GM23338 (cell line): ENCODE measurements at regions not wholly inside any gene's neighbourhood (a gene's known extent, or its start where the extent isn't known, plus 50 kb on each side); places are given as distances from the start of the nearest gene placed in this dataset.

Source experiments
- ATAC-seq: fragments of 200-7000 bp; cut with Tn5 transposase; 3 replicates; pipeline ENCODE4 v1.9.1; 2020
- DNase-seq: peaks from one replicate; pipeline ENCODE4 v3.0.0-alpha.2; 2015; ENCODE audit warnings: low spot score
- H2AFZ ChIP-seq: fragments of 200-600 bp; sonication (generic); 2 replicates; pipeline ENCODE4 v1.8.0; 2016; ENCODE audit warnings: antibody characterized with exemption, mild to moderate bottlenecking, moderate library complexity
- H3F3A ChIP-seq: fragments of 200-600 bp; sonication (generic); replicated peaks from 2 replicates; pipeline ENCODE4 v1.8.0; 2017; ENCODE audit warnings: antibody characterized with exemption, mixed run types, low read depth
- H3K27ac ChIP-seq: fragments of 200-600 bp; sonication (generic); 2 replicates; pipeline ENCODE4 v1.6.1; 2016; ENCODE audit warnings: low read depth
- H3K27me3 ChIP-seq: fragments of 200-600 bp; sonication (generic); 2 replicates; pipeline ENCODE4 v1.8.0; 2016; ENCODE audit warnings: mild to moderate bottlenecking, mixed run types, moderate library complexity; ENCODE audit not compliant: insufficient read depth
- H3K36me3 ChIP-seq: fragments of 200-600 bp; sonication (generic); 2 replicates; pipeline ENCODE4 v1.8.0; 2016; ENCODE audit warnings: mild to moderate bottlenecking; ENCODE audit not compliant: insufficient read depth
- H3K4me1 ChIP-seq: fragments of 200-600 bp; sonication (generic); 2 replicates; pipeline ENCODE4 v1.8.0; 2016; ENCODE audit warnings: mild to moderate bottlenecking, moderate library complexity; ENCODE audit not compliant: insufficient read depth
- H3K4me2 ChIP-seq: fragments of 200-600 bp; sonication (generic); 2 replicates; pipeline ENCODE4 v1.7.1; 2017; ENCODE audit warnings: mixed run types
- H3K4me3 ChIP-seq: fragments of 200-600 bp; sonication (generic); 2 replicates; pipeline ENCODE4 v1.6.1; 2016; ENCODE audit warnings: mixed run types
- H3K79me2 ChIP-seq: fragments of 200-600 bp; sonication (generic); replicated peaks from 2 replicates; pipeline ENCODE4 v1.8.0; 2017; ENCODE audit warnings: mild to moderate bottlenecking; ENCODE audit not compliant: insufficient read depth
- H3K9me2 ChIP-seq: fragments of 200-600 bp; sonication (generic); 2 replicates; pipeline ENCODE4 v1.8.0; 2017; ENCODE audit not compliant: insufficient read depth
- H4K20me1 ChIP-seq: fragments of 200-600 bp; sonication (generic); replicated peaks from 2 replicates; pipeline ENCODE4 v1.8.0; 2017; ENCODE audit warnings: mild to moderate bottlenecking; ENCODE audit not compliant: insufficient read depth
- H3K27ac Mint-ChIP-seq: 2 replicates; pipeline ENCODE4 v1.8.0; 2020; ENCODE audit warnings: inconsistent platforms, mild to moderate bottlenecking, moderate library complexity, mixed read lengths
- H3K27me3 Mint-ChIP-seq: 3 replicates; pipeline ENCODE4 v1.8.0; 2022; ENCODE audit warnings: low read depth, mild to moderate bottlenecking, moderate library complexity, mixed read lengths, inconsistent platforms; ENCODE audit not compliant: insufficient read depth, poor library complexity
- H3K36me3 Mint-ChIP-seq: 3 replicates; pipeline ENCODE4 v1.8.0; 2021; ENCODE audit warnings: low read depth, mild to moderate bottlenecking, inconsistent platforms, moderate library complexity, mixed read lengths
- H3K4me1 Mint-ChIP-seq: 3 replicates; pipeline ENCODE4 v1.8.0; 2020; ENCODE audit warnings: mild to moderate bottlenecking, inconsistent platforms, mixed read lengths
- H3K4me3 Mint-ChIP-seq: 3 replicates; pipeline ENCODE4 v1.8.0; 2021; ENCODE audit warnings: moderate library complexity, mild to moderate bottlenecking, inconsistent platforms, mixed read lengths
- H3K9me3 Mint-ChIP-seq: 3 replicates; pipeline ENCODE4 v1.8.0; 2020; ENCODE audit warnings: moderate library complexity, mild to moderate bottlenecking, inconsistent platforms, mixed read lengths
- NANOG ChIP-seq: IDR thresholded peaks from 2 replicates; pipeline ENCODE4 v1.6.1; 2016; ENCODE audit warnings: antibody characterized with exemption, borderline replicate concordance
- REST ChIP-seq: IDR thresholded peaks from one replicate; pipeline ENCODE4 v1.6.1; 2018; ENCODE audit warnings: antibody characterized with exemption; ENCODE audit not compliant: unreplicated experiment
- STAT1 ChIP-seq: IDR thresholded peaks from one replicate; pipeline ENCODE4 v1.6.1; 2016; ENCODE audit warnings: antibody characterized with exemption; ENCODE audit not compliant: unreplicated experiment
- ZNF114 ChIP-seq: fragments of 250-450 bp; sonication (Bioruptor Pico); IDR thresholded peaks from 2 replicates; pipeline ENCODE4 v1.5.0; 2020; ENCODE audit warnings: mild to moderate bottlenecking, moderate library complexity
- ZNF462 ChIP-seq: fragments of 250-450 bp; sonication (Bioruptor Pico); IDR thresholded peaks from 2 replicates; pipeline ENCODE4 v1.5.0; 2020; ENCODE audit warnings: mild to moderate bottlenecking, moderate library complexity

- Mint-ChIP-seq H3K36me3 (peaks cover 8% of the 10 kb centered on the region; the same call in 1 of the 3 replicates), H3K27ac (no peak overlapping the region), H3K9me3 (peaks cover 10% of the 10 kb centered on the region; the same call in 1 of the 3 replicates), H3K4me3 (peak overlapping the region; percentile 6; the same call in 2 of the 3 replicates), H3K4me1 (peaks cover 46% of the 10 kb centered on the region), H3K27me3 (peaks cover 3% of the 10 kb centered on the region)
- H3K4me3 ChIP-seq = peak overlapping the region; percentile 15
- H2AFZ ChIP-seq = no peak overlapping the region
- H3K4me1 ChIP-seq = peaks cover 29% of the 10 kb centered on the region
- TF ChIP-seq REST = no peak
- no peak for TF ChIP-seq ZNF114
- TF ChIP-seq ZNF462 (CRISPR knock-in tag) = peak; percentile 48; the same call in 1 of the 2 replicates
- peak; percentile 80 for TF ChIP-seq NANOG
- no peak for TF ChIP-seq STAT1
- H3K36me3 ChIP-seq = no peaks in the 10 kb centered on the region
- peak overlapping the region; percentile 60 for H3K4me2 ChIP-seq
- no peak overlapping the region for H3K27ac ChIP-seq
- no peaks in the 10 kb centered on the region for H3K27me3 ChIP-seq
- ATAC-seq (peak; percentile 83), DNase-seq (peak; percentile 43)
- no peaks in the 10 kb centered on the region for H3F3A ChIP-seq
- H3K79me2 ChIP-seq = no peaks in the 10 kb centered on the region
- H3K9me2 ChIP-seq = peaks cover 10% of the 10 kb centered on the region; the same call in 1 of the 2 replicates
- no peaks in the 10 kb centered on the region for H4K20me1 ChIP-seq
Measured at GRCh38 chr2:19461504-19462255, 103.3 kb upstream of the OSR1 start.
